ENCODE measurements at regions not wholly inside any gene's neighbourhood (a gene's known extent, or its start where the extent isn't known, plus 50 kb on each side); places are given as distances from the start of the nearest gene placed in this dataset.

GRCh38 chr6:104284872-104285271 lies 574.8 kb downstream of the HACE1 start:
- no peaks in the 10 kb centered on the region for H3K4me1 Mint-ChIP-seq (ENCODE audit: low read depth)
- no peak overlapping the region for H3K27ac Mint-ChIP-seq
- H3K4me3 Mint-ChIP-seq, result no peak overlapping the region
- no peaks in the 10 kb centered on the region for H3K27me3 Mint-ChIP-seq (ENCODE audit: low read depth)
- H3K36me3 Mint-ChIP-seq (ENCODE audit: low read depth), result no peaks in the 10 kb centered on the region
- no peaks in the 10 kb centered on the region for H3K9me3 Mint-ChIP-seq

DNA sequence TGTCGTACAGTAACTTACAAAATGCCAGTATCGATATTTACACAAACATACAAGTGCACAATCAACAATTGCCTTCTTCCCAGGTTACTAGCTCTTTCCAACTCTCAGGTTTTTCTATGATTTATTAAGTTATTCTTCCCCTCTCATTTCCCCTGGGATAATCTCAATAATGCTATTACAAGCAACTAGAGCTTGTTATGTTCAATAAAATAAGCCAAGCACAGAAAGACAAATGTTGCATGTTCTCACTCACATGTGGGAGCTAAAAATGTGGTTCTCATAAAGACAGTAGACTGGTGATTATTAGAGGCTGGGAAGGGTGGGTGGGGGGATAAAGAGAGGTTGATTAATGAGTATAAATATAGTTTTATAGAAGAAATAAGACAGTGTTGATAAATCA lies 577.1 kb downstream of the HACE1 start:
- Mint-ChIP-seq H3K9me3 (peaks cover 4% of the 10 kb centered on the region), H3K27me3 (ENCODE audit: low read depth) (no peaks in the 10 kb centered on the region), H3K4me1 (ENCODE audit: low read depth) (peaks cover 6% of the 10 kb centered on the region), H3K27ac (no peak overlapping the region), H3K4me3 (no peak overlapping the region), H3K36me3 (ENCODE audit: low read depth) (no peaks in the 10 kb centered on the region)

DNA sequence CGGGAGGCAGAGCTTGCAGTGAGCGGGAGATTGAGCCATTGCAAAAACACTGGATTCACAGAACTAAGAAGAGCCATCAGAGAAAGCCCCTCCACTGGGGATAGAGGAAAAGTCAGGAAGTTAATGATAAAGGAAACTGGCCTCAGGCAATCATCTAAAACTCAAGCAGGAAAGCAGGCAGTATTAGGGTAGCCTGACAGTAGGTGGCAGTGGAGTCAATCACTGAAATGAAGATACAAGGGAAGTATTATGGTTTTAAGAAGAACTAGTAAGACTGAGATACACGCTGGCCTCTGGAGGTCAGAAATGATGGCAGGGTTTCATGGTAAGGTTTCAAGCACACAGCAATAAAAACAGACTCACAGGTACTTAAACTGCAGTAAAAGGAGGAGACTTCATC lies 578.3 kb downstream of the HACE1 start:
- Mint-ChIP-seq H3K27ac (no peak overlapping the region), H3K4me1 (ENCODE audit: low read depth) (peaks cover 6% of the 10 kb centered on the region), H3K4me3 (no peak overlapping the region), H3K27me3 (ENCODE audit: low read depth) (no peaks in the 10 kb centered on the region), H3K9me3 (peaks cover 8% of the 10 kb centered on the region), H3K36me3 (ENCODE audit: low read depth) (no peaks in the 10 kb centered on the region)

GRCh38 chr6:104268389-104268788 lies 591.3 kb downstream of the HACE1 start:
- Mint-ChIP-seq H3K27ac (no peak overlapping the region), H3K27me3 (ENCODE audit: low read depth) (no peaks in the 10 kb centered on the region), H3K9me3 (peaks cover 4% of the 10 kb centered on the region), H3K36me3 (ENCODE audit: low read depth) (no peaks in the 10 kb centered on the region), H3K4me3 (no peak overlapping the region), H3K4me1 (ENCODE audit: low read depth) (no peaks in the 10 kb centered on the region)

DNA sequence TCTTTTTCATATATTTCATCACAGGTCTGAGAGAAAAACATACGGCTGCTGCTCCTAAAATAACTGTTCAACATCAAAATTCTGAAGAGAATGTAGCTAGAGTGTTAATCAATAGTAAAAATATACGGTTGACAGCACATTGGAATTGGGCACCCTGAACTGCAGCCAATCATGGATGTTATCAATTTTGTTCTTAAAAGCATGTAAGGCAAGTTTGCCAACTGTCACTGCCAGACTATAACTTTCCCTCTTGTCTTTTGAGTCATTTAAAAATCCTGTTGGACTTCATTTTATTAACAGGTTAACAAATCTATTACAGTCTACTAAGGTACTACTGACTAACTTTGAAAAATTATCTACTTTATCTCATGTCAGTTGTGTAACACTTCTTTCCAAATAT lies 592.8 kb downstream of the HACE1 start:
- no peaks in the 10 kb centered on the region for H3K36me3 Mint-ChIP-seq (ENCODE audit: low read depth)
- H3K4me1 Mint-ChIP-seq (ENCODE audit: low read depth), result no peaks in the 10 kb centered on the region
- H3K27ac Mint-ChIP-seq, result no peak overlapping the region
- no peaks in the 10 kb centered on the region for H3K27me3 Mint-ChIP-seq (ENCODE audit: low read depth)
- H3K4me3 Mint-ChIP-seq, result no peak overlapping the region
- H3K9me3 Mint-ChIP-seq, result peaks cover 4% of the 10 kb centered on the region

DNA sequence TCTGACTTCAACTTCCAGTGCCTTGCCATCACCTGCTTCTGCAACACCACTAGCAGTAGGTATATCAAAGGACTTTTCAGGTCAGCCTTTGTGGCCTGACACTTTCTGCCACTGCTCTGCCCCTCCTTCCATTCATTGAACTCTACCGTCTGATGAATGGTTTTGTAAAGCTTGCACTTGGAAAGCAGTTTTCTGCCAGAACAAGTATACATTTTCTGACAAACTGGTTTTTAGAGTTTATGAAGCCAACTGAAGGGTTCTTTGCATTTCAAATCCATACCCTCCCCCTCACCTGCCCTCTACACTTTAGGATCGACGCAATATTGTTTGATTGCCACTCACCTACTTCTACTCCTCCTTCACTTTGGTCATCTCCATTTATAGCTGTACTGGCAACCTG lies 603.1 kb downstream of the HACE1 start:
- Mint-ChIP-seq H3K4me1 (ENCODE audit: low read depth) (no peaks in the 10 kb centered on the region), H3K36me3 (ENCODE audit: low read depth) (no peaks in the 10 kb centered on the region), H3K27me3 (ENCODE audit: low read depth) (no peaks in the 10 kb centered on the region), H3K4me3 (no peak overlapping the region), H3K9me3 (no peaks in the 10 kb centered on the region), H3K27ac (no peak overlapping the region)

DNA sequence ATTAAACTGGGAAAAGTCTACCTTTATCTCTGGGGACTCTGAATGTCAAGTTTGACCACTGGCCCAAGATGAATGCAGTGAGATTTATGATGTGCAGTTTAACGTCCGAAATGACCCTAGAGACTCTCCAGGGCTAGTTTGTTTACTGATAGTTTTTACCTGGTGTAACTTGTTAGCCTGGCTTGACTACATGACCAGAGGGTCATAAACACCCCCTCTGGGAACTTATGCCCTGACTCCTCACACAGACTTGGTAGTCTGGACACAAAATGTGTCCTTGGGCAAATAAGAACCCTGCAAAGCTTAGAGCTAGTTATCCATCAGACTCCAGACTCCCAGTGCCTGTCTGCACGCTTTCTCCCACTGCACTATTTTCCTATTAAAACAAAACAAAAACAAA lies 606.5 kb downstream of the HACE1 start:
- no peaks in the 10 kb centered on the region for H3K36me3 Mint-ChIP-seq (ENCODE audit: low read depth)
- no peaks in the 10 kb centered on the region for H3K4me1 Mint-ChIP-seq (ENCODE audit: low read depth)
- no peaks in the 10 kb centered on the region for H3K27me3 Mint-ChIP-seq (ENCODE audit: low read depth)
- H3K4me3 Mint-ChIP-seq, result no peak overlapping the region
- H3K9me3 Mint-ChIP-seq, result no peaks in the 10 kb centered on the region
- H3K27ac Mint-ChIP-seq, result no peak overlapping the region

DNA sequence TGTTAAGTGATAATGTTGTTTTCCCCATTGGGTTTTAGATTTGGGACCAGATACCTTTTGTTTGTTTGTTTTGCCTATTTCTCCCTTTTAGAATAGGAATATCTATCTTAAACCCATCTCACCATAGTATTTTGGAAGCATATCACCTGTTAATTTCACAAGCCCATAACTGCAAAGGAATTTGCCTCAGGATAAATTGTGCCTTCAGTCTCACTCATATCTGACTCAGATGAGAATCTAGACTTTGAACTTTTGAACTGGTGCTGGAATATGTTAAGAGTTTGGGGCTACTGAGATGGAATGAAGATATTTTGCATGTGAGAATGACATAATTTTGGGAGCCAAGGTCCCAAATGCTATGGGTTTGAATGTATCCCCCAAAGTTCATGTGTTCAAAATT lies 607.4 kb downstream of the HACE1 start:
- Mint-ChIP-seq H3K9me3 (no peaks in the 10 kb centered on the region), H3K4me3 (no peak overlapping the region), H3K27me3 (ENCODE audit: low read depth) (no peaks in the 10 kb centered on the region), H3K4me1 (ENCODE audit: low read depth) (no peaks in the 10 kb centered on the region), H3K36me3 (ENCODE audit: low read depth) (no peaks in the 10 kb centered on the region), H3K27ac (no peak overlapping the region)

DNA sequence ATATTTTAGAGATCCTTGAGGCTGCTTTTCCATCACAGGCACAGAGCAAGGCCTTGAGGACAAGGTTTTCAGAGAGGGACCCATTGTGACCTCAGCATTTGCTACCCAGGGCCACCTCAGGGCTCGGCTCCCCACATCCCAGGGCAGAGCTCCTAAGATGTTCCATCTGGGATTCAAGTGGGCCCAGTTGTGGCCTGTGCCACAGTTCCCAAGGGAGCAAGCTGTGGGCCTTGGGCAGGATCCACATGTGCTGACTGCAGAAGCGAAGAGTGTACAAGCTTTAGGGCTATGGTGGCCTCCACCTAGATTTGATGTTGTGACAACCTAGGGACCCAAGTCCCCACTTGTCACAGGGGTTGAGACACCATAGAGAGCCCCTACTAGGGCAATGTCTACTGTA lies 608.1 kb downstream of the HACE1 start:
- H3K27ac Mint-ChIP-seq, result no peak overlapping the region
- no peaks in the 10 kb centered on the region for H3K36me3 Mint-ChIP-seq (ENCODE audit: low read depth)
- no peaks in the 10 kb centered on the region for H3K9me3 Mint-ChIP-seq
- no peak overlapping the region for H3K4me3 Mint-ChIP-seq
- no peaks in the 10 kb centered on the region for H3K27me3 Mint-ChIP-seq (ENCODE audit: low read depth)
- H3K4me1 Mint-ChIP-seq (ENCODE audit: low read depth), result no peaks in the 10 kb centered on the region

- Mint-ChIP-seq H3K4me1 (ENCODE audit: low read depth) (no peaks in the 10 kb centered on the region), H3K9me3 (no peaks in the 10 kb centered on the region), H3K36me3 (ENCODE audit: low read depth) (no peaks in the 10 kb centered on the region), H3K27me3 (ENCODE audit: low read depth) (no peaks in the 10 kb centered on the region), H3K27ac (no peak overlapping the region), H3K4me3 (no peak overlapping the region)
These were observed 618.9 kb downstream of the HACE1 start for GRCh38 chr6:104240865-104241264.

- Mint-ChIP-seq H3K4me3 (no peak overlapping the region), H3K27ac (no peak overlapping the region), H3K27me3 (ENCODE audit: low read depth) (no peaks in the 10 kb centered on the region), H3K36me3 (ENCODE audit: low read depth) (no peaks in the 10 kb centered on the region), H3K9me3 (no peaks in the 10 kb centered on the region), H3K4me1 (ENCODE audit: low read depth) (no peaks in the 10 kb centered on the region)
These were observed 619.7 kb downstream of the HACE1 start for GRCh38 chr6:104239971-104240370.

GRCh38 chr6:104229057-104229456 lies 630.7 kb downstream of the HACE1 start:
- H3K4me3 Mint-ChIP-seq, result no peak overlapping the region
- no peaks in the 10 kb centered on the region for H3K27me3 Mint-ChIP-seq (ENCODE audit: low read depth)
- H3K9me3 Mint-ChIP-seq, result no peaks in the 10 kb centered on the region
- H3K36me3 Mint-ChIP-seq (ENCODE audit: low read depth), result no peaks in the 10 kb centered on the region
- no peak overlapping the region for H3K27ac Mint-ChIP-seq
- H3K4me1 Mint-ChIP-seq (ENCODE audit: low read depth), result no peaks in the 10 kb centered on the region

GRCh38 chr6:104227508-104227907 lies 632.2 kb downstream of the HACE1 start:
- Mint-ChIP-seq H3K27me3 (ENCODE audit: low read depth) (no peaks in the 10 kb centered on the region), H3K36me3 (ENCODE audit: low read depth) (no peaks in the 10 kb centered on the region), H3K4me3 (no peak overlapping the region), H3K9me3 (no peaks in the 10 kb centered on the region), H3K4me1 (ENCODE audit: low read depth) (no peaks in the 10 kb centered on the region), H3K27ac (no peak overlapping the region)

- Mint-ChIP-seq H3K4me1 (ENCODE audit: low read depth) (no peaks in the 10 kb centered on the region), H3K27ac (no peak overlapping the region), H3K9me3 (no peaks in the 10 kb centered on the region), H3K27me3 (ENCODE audit: low read depth) (no peaks in the 10 kb centered on the region), H3K36me3 (ENCODE audit: low read depth) (no peaks in the 10 kb centered on the region), H3K4me3 (no peak overlapping the region)
These were observed 632.8 kb downstream of the HACE1 start for GRCh38 chr6:104226790-104227446.

GRCh38 chr6:104218116-104218515 lies 641.6 kb downstream of the HACE1 start:
- no peaks in the 10 kb centered on the region for H3K36me3 Mint-ChIP-seq (ENCODE audit: low read depth)
- no peaks in the 10 kb centered on the region for H3K4me1 Mint-ChIP-seq (ENCODE audit: low read depth)
- no peak overlapping the region for H3K4me3 Mint-ChIP-seq
- no peaks in the 10 kb centered on the region for H3K9me3 Mint-ChIP-seq
- no peak overlapping the region for H3K27ac Mint-ChIP-seq
- no peaks in the 10 kb centered on the region for H3K27me3 Mint-ChIP-seq (ENCODE audit: low read depth)

DNA sequence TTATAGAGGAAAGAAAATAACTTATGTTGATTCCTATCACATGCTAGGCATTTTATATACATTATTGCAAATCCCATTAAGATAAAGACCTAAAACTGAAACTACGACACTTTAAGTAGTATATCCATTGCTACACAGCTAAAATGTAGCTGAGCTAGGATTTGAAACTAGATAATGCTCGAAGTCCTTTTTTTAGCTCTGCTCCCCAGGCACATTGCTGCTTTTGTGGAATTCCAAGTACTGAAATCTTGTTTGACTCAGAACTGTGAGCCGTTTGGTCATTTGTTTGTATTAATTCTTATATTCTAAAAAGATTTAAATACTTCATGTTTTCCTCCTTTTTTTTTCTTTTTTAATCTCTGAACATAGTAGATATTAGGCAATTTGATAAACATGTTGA lies 644.8 kb downstream of the HACE1 start:
- Mint-ChIP-seq H3K36me3 (ENCODE audit: low read depth) (no peaks in the 10 kb centered on the region), H3K27me3 (ENCODE audit: low read depth) (no peaks in the 10 kb centered on the region), H3K4me3 (no peak overlapping the region), H3K27ac (no peak overlapping the region), H3K4me1 (ENCODE audit: low read depth) (no peaks in the 10 kb centered on the region), H3K9me3 (no peaks in the 10 kb centered on the region)

All from T-helper 1 cell treated with Interleukin-12 subunit alpha and Interleukin-12 subunit beta and Interleukin-4 antibody, amounts not matched to agents 30 μg/mL and 1 μg/mL, for 36 hours (primary cell).